ENCODE measurements at regions not wholly inside any gene's neighbourhood (a gene's known extent, or its start where the extent isn't known, plus 50 kb on each side); places are given as distances from the start of the nearest gene placed in this dataset.

DNA sequence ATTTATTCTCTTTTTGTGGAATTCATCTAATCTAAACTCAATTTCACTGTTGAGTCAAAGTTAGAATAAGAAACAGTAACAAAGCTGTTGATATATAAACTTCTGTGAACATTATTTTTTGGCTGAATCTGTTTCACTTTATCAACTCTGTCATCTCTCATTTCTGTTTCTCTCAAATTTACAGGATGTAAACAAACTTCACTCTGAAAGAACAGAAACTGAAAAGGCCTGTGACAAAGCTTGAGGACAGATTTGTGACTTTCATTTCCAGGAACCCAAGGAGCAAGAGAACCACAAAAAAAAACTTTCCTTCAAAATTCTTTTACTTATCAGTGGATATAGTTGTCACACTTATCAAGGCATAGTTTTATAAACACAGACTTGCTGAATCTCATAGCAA, 447.9 kb upstream of the OPRM1 start:
- Histone ChIP-seq H3K23me2 (ENCODE audit: low read depth, low read length) (no peaks in the 10 kb centered on the region), H4K20me1 (replicated peaks in 1 of 2; ENCODE audit: control insufficient read depth in 1 of 2, insufficient read depth in 2 of 2, low read length in 2 of 2) (no peaks in the 10 kb centered on the region), H2BK5ac (ENCODE audit: low read depth, low read length) (no peak overlapping the region), H3K79me1 (ENCODE audit: low read depth, low read length) (no peaks in the 10 kb centered on the region), H3K9ac (replicated peaks in 1 of 4; ENCODE audit: extremely low read depth in 1 of 4, low read depth in 3 of 4, low read length in 3 of 4) (no peak overlapping the region), H2BK12ac (ENCODE audit: low read depth, low read length) (no peak overlapping the region), H3K79me2 (ENCODE audit: control insufficient read depth in 1 of 2, insufficient read depth in 2 of 2, low read length in 2 of 2) (no peaks in the 10 kb centered on the region), H3K14ac (ENCODE audit: insufficient read length) (no peak overlapping the region), H3K4me2 (ENCODE audit: insufficient read depth in 1 of 2, low read depth in 2 of 2, low read length in 2 of 2) (no peak overlapping the region), H3K4ac (replicated peaks; ENCODE audit: insufficient read length, low read depth, low read length) (no peak overlapping the region), H2BK120ac (replicated peaks; ENCODE audit: low read depth, low read length) (no peak overlapping the region), H3K23ac (ENCODE audit: insufficient read length) (no peak overlapping the region), H4K5ac (ENCODE audit: insufficient read length, low read depth, low read length) (no peak overlapping the region), H2AK5ac (ENCODE audit: low read depth, low read length) (no peak overlapping the region), H3K4me3 (ENCODE audit: extremely low read depth in 1 of 4, insufficient read depth in 2 of 4, low read depth in 3 of 4, low read length in 4 of 4) (no peak overlapping the region), H3K56ac (replicated peaks; ENCODE audit: insufficient read length, low read depth, low read length) (no peak overlapping the region), H4K8ac (ENCODE audit: extremely low read depth, insufficient read depth, low read length) (no peak overlapping the region), H2BK20ac (ENCODE audit: low read length) (no peak overlapping the region), H3K27me3 (replicated peaks in 1 of 4; ENCODE audit: control insufficient read depth in 3 of 4, extremely low read depth in 1 of 4, insufficient read depth in 3 of 4, low read length in 3 of 4) (no peaks in the 10 kb centered on the region; a peak in 1 of 7 replicates), H4K91ac (replicated peaks; ENCODE audit: insufficient read length, low read length) (no peak overlapping the region), H2AFZ (ENCODE audit: low read length) (no peak overlapping the region), H3K27ac (ENCODE audit: low read depth, low read length) (no peak overlapping the region), H3K18ac (ENCODE audit: extremely low read depth, low read length) (no peak overlapping the region), H3K36me3 (ENCODE audit: control insufficient read depth in 2 of 4, insufficient read depth in 4 of 4, low read length in 3 of 4) (no peaks in the 10 kb centered on the region), H3K4me1 (replicated peaks in 1 of 4; ENCODE audit: control insufficient read depth in 3 of 4, insufficient read depth in 4 of 4, low read length in 3 of 4) (no peaks in the 10 kb centered on the region), H2BK15ac (ENCODE audit: low read length) (no peak overlapping the region), H3K9me3 (ENCODE audit: insufficient read depth in 2 of 2, low read depth in 1 of 2, low read length in 1 of 2) (no peaks in the 10 kb centered on the region)
- ChIA-PET CTCF (ENCODE audit: partially characterized antibody) (no interaction called here), POLR2A (ENCODE audit: partially characterized antibody) (no interaction called here)
- TF ChIP-seq GABPA (IDR thresholded peaks at IDR 0.05; ENCODE audit: borderline replicate concordance, insufficient read depth, low read length) (no peak), NRF1 (IDR thresholded peaks at IDR 0.05; ENCODE audit: low read depth, low read length) (no peak), KDM1A (IDR thresholded peaks at IDR 0.05; ENCODE audit: borderline replicate concordance, low read length) (no peak), CHD2 (IDR thresholded peaks at IDR 0.05; ENCODE audit: low read length) (no peak), EGR1 (IDR thresholded peaks at IDR 0.05; ENCODE audit: borderline replicate concordance, low read depth, low read length) (no peak)
- TF ChIP-seq, protein P1, sequence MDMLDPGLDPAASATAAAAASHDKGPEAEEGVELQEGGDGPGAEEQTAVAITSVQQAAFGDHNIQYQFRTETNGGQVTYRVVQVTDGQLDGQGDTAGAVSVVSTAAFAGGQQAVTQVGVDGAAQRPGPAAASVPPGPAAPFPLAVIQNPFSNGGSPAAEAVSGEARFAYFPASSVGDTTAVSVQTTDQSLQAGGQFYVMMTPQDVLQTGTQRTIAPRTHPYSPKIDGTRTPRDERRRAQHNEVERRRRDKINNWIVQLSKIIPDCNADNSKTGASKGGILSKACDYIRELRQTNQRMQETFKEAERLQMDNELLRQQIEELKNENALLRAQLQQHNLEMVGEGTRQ (IDR thresholded peaks at IDR 0.05; ENCODE audit: low read length) = no peak
- no peak for FAIRE-seq
- no peak for DNase-seq (ENCODE audit: low read depth in 1 of 2, low spot score in 2 of 2)
